T-helper 2 cell (primary cell): ENCODE measurements at regions not wholly inside any gene's neighbourhood (a gene's known extent, or its start where the extent isn't known, plus 50 kb on each side); places are given as distances from the start of the nearest gene placed in this dataset.
A peak's percentile ranks its signal among the peaks of the same experiment; 100 is the strongest.

Experiments
- DNase-seq, 5 experiments: peaks; one replicate each; pipeline versions ENCODE4 v3.0.0 to v3.0.0-alpha.2; 2012 to 2022

GRCh38 chr3:6531153-6531552 lies 329.8 kb upstream of the GRM7 start:
- no peak for DNase-seq

- DNase-seq: no peak
Observed at GRCh38 chr3:6532101-6532500, 328.8 kb upstream of the GRM7 start.

- DNase-seq: no peak
Observed at GRCh38 chr3:6540981-6541380, 319.9 kb upstream of the GRM7 start.

GRCh38 chr3:6542795-6543194 lies 318.1 kb upstream of the GRM7 start:
- no peak for DNase-seq

GRCh38 chr3:6549296-6549695 lies 311.6 kb upstream of the GRM7 start:
- DNase-seq: no peak

- no peak for DNase-seq
Observed at GRCh38 chr3:6551165-6551564, 309.8 kb upstream of the GRM7 start.

- DNase-seq: no peak
Observed at GRCh38 chr3:6560259-6560658, 300.7 kb upstream of the GRM7 start.

- DNase-seq: no peak
Observed at GRCh38 chr3:6567241-6567640, 293.7 kb upstream of the GRM7 start.

GRCh38 chr3:6568999-6569493 lies 291.9 kb upstream of the GRM7 start:
- DNase-seq: no peak

GRCh38 chr3:6571448-6571847 lies 289.5 kb upstream of the GRM7 start:
- DNase-seq: no peak

- no peak for DNase-seq
Observed at GRCh38 chr3:6577584-6577983, 283.3 kb upstream of the GRM7 start.

- no peak for DNase-seq
Observed at GRCh38 chr3:6578526-6578925, 282.4 kb upstream of the GRM7 start.

- DNase-seq: no peak
Observed at GRCh38 chr3:6580808-6581207, 280.1 kb upstream of the GRM7 start.

- no peak for DNase-seq
Observed at GRCh38 chr3:6585360-6585759, 275.6 kb upstream of the GRM7 start.

GRCh38 chr3:6600237-6600636 lies 260.7 kb upstream of the GRM7 start:
- no peak for DNase-seq

GRCh38 chr3:6601374-6601773 lies 259.5 kb upstream of the GRM7 start:
- DNase-seq: no peak

- DNase-seq: no peak
Observed at GRCh38 chr3:6602329-6602728, 258.6 kb upstream of the GRM7 start.

GRCh38 chr3:6605227-6605626 lies 255.7 kb upstream of the GRM7 start:
- DNase-seq: peak in 1 of 5 experiments; percentile 1

- no peak for DNase-seq
Observed at GRCh38 chr3:6608843-6609242, 252.1 kb upstream of the GRM7 start.

GRCh38 chr3:6612034-6612616 lies 248.8 kb upstream of the GRM7 start:
- DNase-seq: no peak

- DNase-seq: no peak
Observed at GRCh38 chr3:6622260-6622659, 238.7 kb upstream of the GRM7 start.

GRCh38 chr3:6622712-6623111 lies 238.2 kb upstream of the GRM7 start:
- DNase-seq: no peak

GRCh38 chr3:6631376-6631775 lies 229.5 kb upstream of the GRM7 start:
- no peak for DNase-seq

- peak in 1 of 5 experiments; percentile 0 for DNase-seq
Observed at GRCh38 chr3:6640907-6641306, 220.0 kb upstream of the GRM7 start.
